ENCODE measurements at regions not wholly inside any gene's neighbourhood (a gene's known extent, or its start where the extent isn't known, plus 50 kb on each side); places are given as distances from the start of the nearest gene placed in this dataset.

DNA sequence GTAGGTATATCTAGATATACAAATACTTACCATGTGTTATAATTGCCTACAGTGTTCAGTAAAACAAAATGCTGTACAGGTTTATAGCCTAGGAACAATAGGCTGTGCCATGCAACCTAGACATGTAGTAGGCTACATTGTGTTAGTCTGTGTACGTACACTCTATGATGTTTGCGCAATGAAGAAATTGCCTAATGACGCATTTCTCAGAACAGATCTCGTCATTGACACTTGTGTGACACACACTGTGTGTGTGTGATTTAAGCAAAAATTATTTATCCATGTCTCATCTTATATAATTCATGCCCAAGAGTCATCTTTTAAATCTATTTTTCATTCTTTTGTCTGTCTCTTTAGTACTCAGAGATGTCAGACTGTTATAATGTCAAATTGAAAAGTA, 1888.8 kb upstream of the PCDH20 start:
- TF ChIP-seq ZNF318 (CRISPR knock-in tag; IDR thresholded peaks at IDR 0.05) (no peak), EP300 (IDR thresholded peaks at IDR 0.05; ENCODE audit: low read depth in 2 of 2, low read length in 2 of 2) (no peak), EP300 (CRISPR knock-in tag; IDR thresholded peaks at IDR 0.05; ENCODE audit: borderline replicate concordance) (no peak), HHEX (CRISPR knock-in tag; IDR thresholded peaks at IDR 0.05) (no peak), ZNF589 (CRISPR knock-in tag; conservative IDR thresholded peaks at IDR 0.05) (no peak), ZNF768 (CRISPR knock-in tag; IDR thresholded peaks at IDR 0.05) (no peak), NR2F6 (IDR thresholded peaks at IDR 0.05) (no peak), NR2F6 (CRISPR knock-in tag; IDR thresholded peaks at IDR 0.05) (no peak), TAF1 (CRISPR knock-in tag; IDR thresholded peaks at IDR 0.05) (no peak)
- TF ChIP-seq, protein P1, sequence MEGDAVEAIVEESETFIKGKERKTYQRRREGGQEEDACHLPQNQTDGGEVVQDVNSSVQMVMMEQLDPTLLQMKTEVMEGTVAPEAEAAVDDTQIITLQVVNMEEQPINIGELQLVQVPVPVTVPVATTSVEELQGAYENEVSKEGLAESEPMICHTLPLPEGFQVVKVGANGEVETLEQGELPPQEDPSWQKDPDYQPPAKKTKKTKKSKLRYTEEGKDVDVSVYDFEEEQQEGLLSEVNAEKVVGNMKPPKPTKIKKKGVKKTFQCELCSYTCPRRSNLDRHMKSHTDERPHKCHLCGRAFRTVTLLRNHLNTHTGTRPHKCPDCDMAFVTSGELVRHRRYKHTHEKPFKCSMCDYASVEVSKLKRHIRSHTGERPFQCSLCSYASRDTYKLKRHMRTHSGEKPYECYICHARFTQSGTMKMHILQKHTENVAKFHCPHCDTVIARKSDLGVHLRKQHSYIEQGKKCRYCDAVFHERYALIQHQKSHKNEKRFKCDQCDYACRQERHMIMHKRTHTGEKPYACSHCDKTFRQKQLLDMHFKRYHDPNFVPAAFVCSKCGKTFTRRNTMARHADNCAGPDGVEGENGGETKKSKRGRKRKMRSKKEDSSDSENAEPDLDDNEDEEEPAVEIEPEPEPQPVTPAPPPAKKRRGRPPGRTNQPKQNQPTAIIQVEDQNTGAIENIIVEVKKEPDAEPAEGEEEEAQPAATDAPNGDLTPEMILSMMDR (CRISPR knock-in tag; IDR thresholded peaks at IDR 0.05) = no peak
